GM10847 (cell line): ENCODE measurements at regions not wholly inside any gene's neighbourhood (a gene's known extent, or its start where the extent isn't known, plus 50 kb on each side); places are given as distances from the start of the nearest gene placed in this dataset.

Experiments used
- POLR2A ChIP-seq: IDR thresholded peaks from 2 replicates; pipeline ENCODE4 v1.6.1; 2011; ENCODE audit not compliant: insufficient read length; ENCODE audit errors: extremely low read depth

- no peak for TF ChIP-seq POLR2A
Observed at GRCh38 chr19:28857967-28858366, 355.0 kb downstream of the UQCRFS1 start.

DNA sequence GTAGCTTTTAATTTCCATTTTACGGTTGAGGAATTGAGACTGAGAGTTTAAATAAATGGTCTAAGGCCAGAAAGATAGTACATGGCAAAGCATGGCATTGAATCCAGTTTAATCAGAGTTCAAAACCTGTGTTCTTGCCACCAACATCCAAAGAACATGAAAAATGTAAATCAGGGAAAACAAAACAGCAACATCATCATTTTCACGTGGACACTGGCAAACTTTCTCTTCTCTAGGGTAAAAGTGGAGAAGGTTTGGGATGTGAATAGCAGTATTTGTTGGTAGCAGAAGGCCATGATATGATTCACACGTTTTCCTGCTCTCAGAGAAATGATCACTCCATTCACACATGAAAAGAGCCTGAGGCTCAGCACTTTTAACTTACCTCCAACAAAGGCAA, 357.7 kb downstream of the UQCRFS1 start:
- TF ChIP-seq POLR2A = no peak

DNA sequence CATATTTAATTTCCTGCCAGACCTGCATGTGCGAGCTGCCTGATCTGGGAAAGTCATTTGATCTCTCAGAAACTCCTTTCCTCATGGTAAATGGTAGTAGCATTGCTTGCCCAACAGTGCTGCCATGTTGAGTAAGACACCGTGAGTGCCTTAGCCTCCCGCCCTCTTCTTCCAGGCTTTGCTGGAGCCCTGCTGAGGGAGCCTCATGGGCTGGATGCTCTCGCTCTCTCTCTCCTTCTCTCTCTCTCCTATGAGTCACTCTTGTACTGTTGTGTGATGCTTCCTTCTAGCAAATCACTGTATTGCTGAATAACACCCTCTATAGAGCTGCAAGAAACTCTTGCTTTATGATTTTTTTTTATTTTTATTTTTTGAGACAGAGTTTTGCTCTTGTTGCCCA, 365.5 kb downstream of the UQCRFS1 start:
- TF ChIP-seq POLR2A = no peak

DNA sequence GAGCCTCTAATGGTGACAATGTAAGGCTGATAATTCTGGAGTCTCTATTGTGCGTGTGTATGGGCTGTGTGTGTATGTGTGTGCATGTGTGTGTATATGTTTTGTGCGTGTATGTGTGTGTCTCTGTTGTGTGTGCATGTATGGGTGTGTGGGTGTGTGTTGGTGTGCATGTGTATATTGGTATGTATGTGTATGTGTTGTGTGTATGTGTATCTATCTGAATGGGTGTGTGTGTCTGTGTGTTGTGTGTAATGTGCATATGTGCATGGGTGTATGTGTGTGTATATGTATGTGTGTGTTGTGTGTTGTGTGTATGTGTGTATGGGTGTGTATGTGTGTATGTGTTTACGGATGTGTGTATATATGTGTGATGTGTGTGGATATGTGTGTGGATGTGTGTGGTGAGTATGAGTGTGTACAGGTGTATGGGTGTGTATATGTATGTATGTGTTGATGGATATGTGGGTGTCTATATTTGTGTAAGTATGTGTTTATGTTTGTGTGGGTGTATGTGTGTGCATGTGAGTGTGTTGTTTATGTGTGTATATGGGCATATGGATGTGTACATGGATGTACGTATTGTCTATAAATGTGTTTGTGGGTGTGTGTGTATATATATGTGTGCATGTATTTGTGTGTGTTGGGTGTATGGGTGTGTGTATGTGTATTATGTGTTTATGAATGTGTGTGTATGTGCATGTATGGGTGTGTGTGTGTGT, 366.7 kb downstream of the UQCRFS1 start:
- no peak for TF ChIP-seq POLR2A

DNA sequence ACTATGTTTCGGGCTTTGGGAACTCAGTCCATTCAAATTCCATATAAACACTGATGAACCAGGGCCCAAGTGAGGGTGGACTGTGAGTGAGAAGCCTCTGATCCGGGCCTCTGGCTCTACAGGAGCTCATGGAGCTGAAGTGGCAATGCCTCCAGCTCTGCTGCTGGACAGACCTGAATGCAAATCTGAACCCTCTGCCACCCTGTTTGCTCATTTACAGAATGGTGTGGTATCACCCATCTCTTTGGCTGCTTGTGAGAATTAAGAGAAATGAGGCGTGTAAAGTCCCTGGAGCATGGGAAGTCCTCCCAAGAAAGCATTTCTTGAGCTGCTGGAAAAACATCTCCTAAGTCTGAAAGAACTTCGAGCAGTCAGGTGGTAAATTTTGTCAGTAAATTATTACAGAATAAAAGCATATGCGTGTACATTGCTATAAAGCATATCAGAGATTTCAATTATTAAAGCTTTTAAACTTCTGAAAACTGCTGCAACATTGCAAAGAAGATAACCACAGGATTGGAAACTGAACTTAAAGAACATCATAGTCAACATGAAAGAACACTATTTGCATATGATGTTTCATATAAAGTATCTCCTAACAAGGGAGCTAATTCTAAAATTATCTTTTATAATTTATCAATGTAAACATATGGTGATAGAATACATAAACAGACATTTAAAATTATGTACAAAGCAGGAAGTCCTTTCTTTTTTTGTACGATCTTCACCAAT, 369.0 kb downstream of the UQCRFS1 start:
- TF ChIP-seq POLR2A = no peak

DNA sequence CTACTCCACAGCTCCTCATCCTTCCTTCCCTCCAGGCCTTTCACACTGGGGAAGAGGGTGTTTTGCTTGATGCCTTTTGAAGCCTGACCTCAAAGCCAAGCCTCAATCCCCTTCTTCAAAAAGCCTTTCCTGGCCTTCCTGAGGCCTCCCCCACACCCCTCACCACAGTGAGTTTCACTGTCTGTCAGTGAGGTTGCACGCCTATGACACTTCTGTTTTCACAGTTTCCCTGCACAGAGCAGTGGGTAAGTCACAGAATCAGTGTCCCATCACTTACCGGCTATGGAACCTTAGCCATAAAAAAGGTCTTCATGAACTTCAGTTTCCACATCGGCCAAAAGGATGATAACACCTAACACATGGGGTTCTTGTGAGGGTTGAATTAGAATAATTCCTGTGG, 371.4 kb downstream of the UQCRFS1 start:
- no peak for TF ChIP-seq POLR2A

GRCh38 chr19:28840891-28841290, 372.1 kb downstream of the UQCRFS1 start:
- no peak for TF ChIP-seq POLR2A

DNA sequence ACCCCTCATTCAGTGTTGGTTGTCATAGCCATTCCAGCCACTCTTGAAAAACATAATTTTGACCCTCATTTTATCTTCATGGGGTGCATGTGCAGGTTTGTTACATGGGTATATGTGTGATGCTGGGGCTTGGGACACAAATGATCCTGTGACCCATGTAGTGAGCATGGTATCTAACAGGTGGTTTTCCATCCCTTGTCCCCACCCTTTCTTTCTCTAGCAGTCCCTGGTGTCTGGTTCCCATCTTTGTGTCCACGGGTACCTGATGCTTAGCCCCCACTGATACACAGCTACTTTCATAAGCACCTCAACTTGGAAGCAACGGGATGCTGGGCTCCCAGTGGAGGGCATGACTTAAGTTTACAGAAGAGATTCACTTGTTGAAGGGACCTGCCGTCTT, 373.5 kb downstream of the UQCRFS1 start:
- no peak for TF ChIP-seq POLR2A

GRCh38 chr19:28838909-28839308, 374.0 kb downstream of the UQCRFS1 start:
- TF ChIP-seq POLR2A = no peak

- no peak for TF ChIP-seq POLR2A
Observed at GRCh38 chr19:28836421-28836820, 376.5 kb downstream of the UQCRFS1 start.

- TF ChIP-seq POLR2A = no peak
Observed at GRCh38 chr19:28834996-28835395, 378.0 kb downstream of the UQCRFS1 start.

GRCh38 chr19:28831462-28831861, 381.5 kb downstream of the UQCRFS1 start:
- TF ChIP-seq POLR2A = no peak

DNA sequence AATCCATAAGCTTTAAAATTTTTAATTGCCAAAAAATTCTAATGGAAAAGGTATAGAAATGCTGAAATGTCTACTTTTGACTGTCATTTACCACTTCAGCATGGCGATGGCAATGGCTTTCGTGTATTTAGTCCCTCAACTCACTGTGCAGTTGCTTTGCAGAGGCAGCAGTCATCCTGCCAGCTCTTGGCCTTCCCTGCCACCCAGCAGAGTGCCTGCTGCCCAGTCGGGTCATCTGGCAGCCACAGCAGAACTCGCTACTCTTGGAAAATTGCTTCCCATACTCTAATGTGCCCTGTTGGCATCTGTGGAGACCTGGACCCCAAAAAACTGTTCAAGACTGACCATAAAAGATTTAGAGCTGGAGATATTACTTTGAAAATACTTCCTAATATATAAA, 383.2 kb downstream of the UQCRFS1 start:
- no peak for TF ChIP-seq POLR2A

DNA sequence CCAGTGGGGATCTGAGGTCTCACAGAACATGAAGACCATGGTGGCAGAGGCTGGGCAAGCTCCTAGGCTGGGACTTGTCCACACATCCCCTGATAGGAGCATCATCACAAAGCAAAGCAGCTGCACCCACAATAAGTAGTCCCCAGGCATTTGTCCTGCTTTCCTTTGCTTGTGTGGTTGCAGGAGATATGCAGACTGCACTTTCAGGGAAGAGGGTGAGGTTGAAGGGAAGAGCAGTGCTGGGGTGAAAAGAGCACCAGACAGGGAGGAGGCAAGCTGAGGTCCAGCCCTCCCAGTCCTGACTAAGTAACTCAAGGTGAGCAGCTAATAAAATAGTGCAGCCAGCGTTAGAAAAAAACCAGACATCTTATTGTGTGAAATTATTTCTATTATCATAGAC, 383.6 kb downstream of the UQCRFS1 start:
- TF ChIP-seq POLR2A = no peak

- no peak for TF ChIP-seq POLR2A
Observed at GRCh38 chr19:28828276-28828870, 384.6 kb downstream of the UQCRFS1 start.

DNA sequence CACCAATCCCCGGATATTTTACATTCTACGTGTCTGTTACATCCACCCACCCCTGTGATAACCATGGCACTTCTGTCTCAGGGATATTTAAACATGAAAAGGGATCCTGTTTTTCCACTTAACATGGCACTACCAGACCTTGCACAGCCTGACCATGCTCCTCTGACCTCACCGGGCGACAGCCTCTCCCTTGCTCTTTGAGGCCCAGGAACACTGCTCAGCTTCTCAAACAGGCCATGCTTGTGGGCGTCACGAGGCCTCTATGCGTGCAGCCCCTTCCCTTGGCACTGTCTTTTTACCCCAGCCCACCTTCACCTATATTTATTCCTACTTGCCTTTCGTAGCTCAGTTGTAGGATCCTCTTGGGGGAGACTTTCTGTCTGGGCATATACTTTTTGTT, 385.6 kb downstream of the UQCRFS1 start:
- TF ChIP-seq POLR2A = no peak
